ENCODE measurements at regions not wholly inside any gene's neighbourhood (a gene's known extent, or its start where the extent isn't known, plus 50 kb on each side); places are given as distances from the start of the nearest gene placed in this dataset.

GRCh38 chr4:10347815-10348214 is 109.4 kb downstream of the ZNF518B start:
- H3K27me3 Mint-ChIP-seq (ENCODE audit: low read depth) = peaks cover 12% of the 10 kb centered on the region
- no peaks in the 10 kb centered on the region for H3K4me1 Mint-ChIP-seq (ENCODE audit: low read depth)
- H3K4me3 Mint-ChIP-seq (ENCODE audit: unreplicated experiment) = no peak overlapping the region
- no peaks in the 10 kb centered on the region for H3K36me3 Mint-ChIP-seq (ENCODE audit: low read depth)
- H3K27ac Mint-ChIP-seq (ENCODE audit: unreplicated experiment) = no peak overlapping the region
- no peak for DNase-seq (ENCODE audit: low spot score)
- H3K9me3 Mint-ChIP-seq (ENCODE audit: low read depth) = peaks cover 3% of the 10 kb centered on the region
- TF ChIP-seq CTCF (IDR thresholded peaks at IDR 0.05) = no peak

GRCh38 chr4:10347281-10347795 is 109.9 kb downstream of the ZNF518B start:
- H3K4me1 Mint-ChIP-seq (ENCODE audit: low read depth) = no peaks in the 10 kb centered on the region
- DNase-seq (ENCODE audit: low spot score) = no peak
- no peaks in the 10 kb centered on the region for H3K36me3 Mint-ChIP-seq (ENCODE audit: low read depth)
- H3K9me3 Mint-ChIP-seq (ENCODE audit: low read depth) = no peaks in the 10 kb centered on the region
- no peak overlapping the region for H3K27ac Mint-ChIP-seq (ENCODE audit: unreplicated experiment)
- H3K4me3 Mint-ChIP-seq (ENCODE audit: unreplicated experiment) = no peak overlapping the region
- peaks cover 12% of the 10 kb centered on the region for H3K27me3 Mint-ChIP-seq (ENCODE audit: low read depth)
- no peak for TF ChIP-seq CTCF (IDR thresholded peaks at IDR 0.05)

- Mint-ChIP-seq H3K4me3 (ENCODE audit: unreplicated experiment) (no peak overlapping the region), H3K36me3 (ENCODE audit: low read depth) (no peaks in the 10 kb centered on the region), H3K27ac (ENCODE audit: unreplicated experiment) (no peak overlapping the region), H3K4me1 (ENCODE audit: low read depth) (no peaks in the 10 kb centered on the region), H3K9me3 (ENCODE audit: low read depth) (no peaks in the 10 kb centered on the region), H3K27me3 (ENCODE audit: low read depth) (peaks cover 10% of the 10 kb centered on the region)
- no peak for TF ChIP-seq CTCF (IDR thresholded peaks at IDR 0.05)
- DNase-seq (ENCODE audit: low spot score) = no peak
Observed at GRCh38 chr4:10346023-10346422, 111.2 kb downstream of the ZNF518B start.

GRCh38 chr4:10345381-10345784 is 111.8 kb downstream of the ZNF518B start:
- no peak for DNase-seq (ENCODE audit: low spot score)
- no peak for TF ChIP-seq CTCF (IDR thresholded peaks at IDR 0.05)
- no peaks in the 10 kb centered on the region for H3K9me3 Mint-ChIP-seq (ENCODE audit: low read depth)
- H3K36me3 Mint-ChIP-seq (ENCODE audit: low read depth) = no peaks in the 10 kb centered on the region
- H3K4me1 Mint-ChIP-seq (ENCODE audit: low read depth) = no peaks in the 10 kb centered on the region
- peaks cover 10% of the 10 kb centered on the region for H3K27me3 Mint-ChIP-seq (ENCODE audit: low read depth)
- H3K4me3 Mint-ChIP-seq (ENCODE audit: unreplicated experiment) = no peak overlapping the region
- H3K27ac Mint-ChIP-seq (ENCODE audit: unreplicated experiment) = no peak overlapping the region

GRCh38 chr4:10344824-10345223 is 112.4 kb downstream of the ZNF518B start:
- TF ChIP-seq CTCF (IDR thresholded peaks at IDR 0.05) = no peak
- H3K9me3 Mint-ChIP-seq (ENCODE audit: low read depth) = no peaks in the 10 kb centered on the region
- no peak for DNase-seq (ENCODE audit: low spot score)
- no peaks in the 10 kb centered on the region for H3K4me1 Mint-ChIP-seq (ENCODE audit: low read depth)
- no peak overlapping the region for H3K4me3 Mint-ChIP-seq (ENCODE audit: unreplicated experiment)
- H3K27ac Mint-ChIP-seq (ENCODE audit: unreplicated experiment) = no peak overlapping the region
- H3K27me3 Mint-ChIP-seq (ENCODE audit: low read depth) = peaks cover 10% of the 10 kb centered on the region
- H3K36me3 Mint-ChIP-seq (ENCODE audit: low read depth) = no peaks in the 10 kb centered on the region

Measured in chondrocyte (in vitro differentiated cells).